ENCODE measurements at regions not wholly inside any gene's neighbourhood (a gene's known extent, or its start where the extent isn't known, plus 50 kb on each side); places are given as distances from the start of the nearest gene placed in this dataset.

DNA sequence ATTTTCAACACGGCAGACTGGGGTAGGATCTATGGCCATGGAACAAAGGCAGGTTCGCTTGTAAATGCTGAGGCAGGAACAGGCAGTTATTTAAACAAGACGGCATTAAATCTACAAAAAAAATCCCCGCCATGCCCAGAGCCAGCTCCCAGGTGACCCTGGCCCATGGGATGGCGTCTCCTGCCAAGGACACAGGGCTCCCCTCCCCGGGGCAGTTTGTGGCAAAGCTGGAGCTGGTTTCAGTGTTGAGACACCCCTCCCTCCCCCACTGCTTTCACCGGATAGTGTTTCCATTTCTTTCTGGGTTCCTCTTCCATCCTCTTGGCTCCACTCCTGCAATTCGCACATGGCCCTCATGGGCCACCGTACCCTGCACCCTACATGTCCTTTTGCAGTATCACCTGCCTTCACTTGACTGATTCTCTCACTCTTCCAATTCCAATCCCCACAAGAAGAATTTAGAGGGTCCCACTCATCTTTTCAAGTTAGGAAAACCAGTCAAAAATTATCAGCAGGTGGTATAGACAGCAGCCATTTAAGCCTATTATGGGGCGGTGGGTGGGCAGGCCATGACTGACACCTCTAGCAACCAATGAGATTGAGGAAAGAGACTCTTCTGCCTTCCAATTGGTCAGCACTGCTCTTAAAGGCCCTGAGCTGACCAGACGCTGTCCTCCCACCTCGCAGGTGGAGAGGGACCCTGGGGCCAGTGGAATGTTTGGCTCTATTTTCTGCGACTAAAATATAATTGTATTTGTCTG lies 52.0 kb downstream of the OLIG1 start:
- ATAC-seq: no peak
- intact Hi-C loops (cut with DNase I): no loop called here
- no peak overlapping the region for H3K4me3 ChIP-seq

DNA sequence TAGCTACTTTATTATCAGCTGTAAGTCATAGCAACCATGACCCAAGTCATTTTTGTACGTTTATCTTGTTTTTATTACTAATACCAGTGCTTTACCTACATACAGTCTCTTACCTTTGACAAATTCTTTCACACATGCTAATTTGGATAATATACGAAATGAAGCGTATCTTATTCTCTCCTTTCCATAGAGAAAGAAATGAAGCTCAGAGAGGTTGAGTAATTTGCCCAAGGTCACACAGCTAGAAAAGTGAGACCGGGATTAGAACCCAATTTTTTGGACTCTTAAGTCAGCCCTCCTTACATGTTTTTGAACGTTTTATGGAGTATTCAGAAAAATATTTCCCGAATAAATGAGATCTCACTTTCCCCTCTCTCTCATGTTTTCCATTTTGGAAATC lies 52.6 kb downstream of the OLIG1 start:
- no peak overlapping the region for H3K4me3 ChIP-seq
- H3K27ac ChIP-seq: no peak overlapping the region
- H3K9me3 ChIP-seq: no peaks in the 10 kb centered on the region
- H3K27me3 ChIP-seq: peaks cover 25% of the 10 kb centered on the region
- H3K4me1 ChIP-seq: peaks cover 5% of the 10 kb centered on the region
- no peak for DNase-seq
- TF ChIP-seq, protein P1, sequence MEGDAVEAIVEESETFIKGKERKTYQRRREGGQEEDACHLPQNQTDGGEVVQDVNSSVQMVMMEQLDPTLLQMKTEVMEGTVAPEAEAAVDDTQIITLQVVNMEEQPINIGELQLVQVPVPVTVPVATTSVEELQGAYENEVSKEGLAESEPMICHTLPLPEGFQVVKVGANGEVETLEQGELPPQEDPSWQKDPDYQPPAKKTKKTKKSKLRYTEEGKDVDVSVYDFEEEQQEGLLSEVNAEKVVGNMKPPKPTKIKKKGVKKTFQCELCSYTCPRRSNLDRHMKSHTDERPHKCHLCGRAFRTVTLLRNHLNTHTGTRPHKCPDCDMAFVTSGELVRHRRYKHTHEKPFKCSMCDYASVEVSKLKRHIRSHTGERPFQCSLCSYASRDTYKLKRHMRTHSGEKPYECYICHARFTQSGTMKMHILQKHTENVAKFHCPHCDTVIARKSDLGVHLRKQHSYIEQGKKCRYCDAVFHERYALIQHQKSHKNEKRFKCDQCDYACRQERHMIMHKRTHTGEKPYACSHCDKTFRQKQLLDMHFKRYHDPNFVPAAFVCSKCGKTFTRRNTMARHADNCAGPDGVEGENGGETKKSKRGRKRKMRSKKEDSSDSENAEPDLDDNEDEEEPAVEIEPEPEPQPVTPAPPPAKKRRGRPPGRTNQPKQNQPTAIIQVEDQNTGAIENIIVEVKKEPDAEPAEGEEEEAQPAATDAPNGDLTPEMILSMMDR (IDR thresholded peaks at IDR 0.05): no peak
- intact Hi-C loops (cut with DNase I): no loop called here
- no peak for ATAC-seq
- H3K36me3 ChIP-seq: no peaks in the 10 kb centered on the region

More for the DNA sequence above, 52.0 kb downstream of the OLIG1 start:
- H3K9me3 ChIP-seq: no peaks in the 10 kb centered on the region
- H3K27ac ChIP-seq: no peak overlapping the region
- H3K36me3 ChIP-seq: no peaks in the 10 kb centered on the region
- DNase-seq: no peak
- peaks cover under 1% of the 10 kb centered on the region for H3K4me1 ChIP-seq
- TF ChIP-seq, protein P1 (IDR thresholded peaks at IDR 0.05): no peak
- H3K27me3 ChIP-seq: peaks cover 19% of the 10 kb centered on the region

DNA sequence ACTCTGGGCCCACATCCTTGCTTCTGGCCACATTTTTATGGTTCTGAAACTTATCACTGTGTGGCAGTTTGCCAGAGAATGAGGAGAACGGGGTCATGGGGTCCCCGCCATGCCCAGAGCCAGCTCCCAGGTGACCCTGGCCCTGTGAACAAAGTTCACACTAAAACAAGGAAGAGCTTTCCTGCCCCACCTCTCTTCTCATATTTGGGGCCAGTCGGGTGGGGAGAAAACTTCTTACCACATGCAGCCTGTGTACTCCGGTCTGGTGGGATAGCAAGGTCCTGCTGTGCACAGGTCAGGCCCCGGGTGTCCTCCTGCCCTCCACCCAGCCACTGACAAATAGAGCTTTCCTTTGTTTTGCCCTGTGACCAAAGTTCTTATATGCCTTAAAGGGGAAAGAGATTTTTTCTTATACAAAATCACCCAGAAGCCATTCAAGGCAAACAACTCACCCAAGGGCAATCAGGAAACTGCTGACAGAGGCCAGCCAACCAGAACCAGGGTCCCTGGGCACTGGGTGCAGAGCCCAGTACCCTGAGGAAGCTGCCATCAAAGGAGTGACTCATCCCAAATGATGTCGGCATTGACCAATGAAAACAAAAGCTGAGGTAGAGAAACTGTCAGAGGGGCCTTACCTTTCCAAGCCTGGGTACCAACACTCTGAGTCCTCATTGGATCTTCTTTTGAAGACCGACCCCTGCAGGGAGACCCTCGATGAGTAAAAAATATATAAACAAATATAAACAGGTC lies 53.6 kb downstream of the OLIG1 start:
- intact Hi-C loops (cut with DNase I): no loop called here
- Histone ChIP-seq H3K27ac (no peak overlapping the region), H3K36me3 (no peaks in the 10 kb centered on the region), H3K9me3 (no peaks in the 10 kb centered on the region), H3K4me1 (peaks cover 5% of the 10 kb centered on the region), H3K4me3 (no peak overlapping the region), H3K27me3 (peaks cover 28% of the 10 kb centered on the region)
- TF ChIP-seq, protein P1 (IDR thresholded peaks at IDR 0.05): no peak
- ATAC-seq (no peak), DNase-seq (no peak)

DNA sequence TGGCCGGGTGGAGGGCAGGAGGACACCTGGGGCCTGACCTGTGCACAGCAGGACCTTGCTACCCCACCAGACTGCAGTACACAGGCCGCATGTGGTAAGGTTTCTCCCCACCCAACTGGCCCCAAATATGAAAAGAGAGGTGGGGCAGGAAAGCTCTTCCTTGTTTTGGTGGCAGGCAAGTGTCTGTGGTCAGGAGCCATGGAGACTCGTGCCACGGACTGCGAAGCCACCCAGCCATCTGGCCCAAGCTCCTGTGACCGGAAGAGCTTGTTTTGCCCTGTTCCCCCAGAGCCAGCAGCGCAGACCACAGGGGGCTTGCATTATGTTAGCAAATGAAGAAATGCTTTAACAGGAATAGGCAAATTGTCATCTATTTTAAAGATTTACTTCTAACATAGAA lies 54.9 kb downstream of the OLIG1 start:
- intact Hi-C loops (cut with DNase I): no loop called here
- Histone ChIP-seq H3K36me3 (no peaks in the 10 kb centered on the region), H3K27me3 (peaks cover 28% of the 10 kb centered on the region), H3K9me3 (no peaks in the 10 kb centered on the region), H3K27ac (no peak overlapping the region), H3K4me3 (no peak overlapping the region), H3K4me1 (peaks cover 5% of the 10 kb centered on the region)
- DNase-seq: no peak
- ATAC-seq: no peak
- TF ChIP-seq, protein P1 (IDR thresholded peaks at IDR 0.05): no peak

DNA sequence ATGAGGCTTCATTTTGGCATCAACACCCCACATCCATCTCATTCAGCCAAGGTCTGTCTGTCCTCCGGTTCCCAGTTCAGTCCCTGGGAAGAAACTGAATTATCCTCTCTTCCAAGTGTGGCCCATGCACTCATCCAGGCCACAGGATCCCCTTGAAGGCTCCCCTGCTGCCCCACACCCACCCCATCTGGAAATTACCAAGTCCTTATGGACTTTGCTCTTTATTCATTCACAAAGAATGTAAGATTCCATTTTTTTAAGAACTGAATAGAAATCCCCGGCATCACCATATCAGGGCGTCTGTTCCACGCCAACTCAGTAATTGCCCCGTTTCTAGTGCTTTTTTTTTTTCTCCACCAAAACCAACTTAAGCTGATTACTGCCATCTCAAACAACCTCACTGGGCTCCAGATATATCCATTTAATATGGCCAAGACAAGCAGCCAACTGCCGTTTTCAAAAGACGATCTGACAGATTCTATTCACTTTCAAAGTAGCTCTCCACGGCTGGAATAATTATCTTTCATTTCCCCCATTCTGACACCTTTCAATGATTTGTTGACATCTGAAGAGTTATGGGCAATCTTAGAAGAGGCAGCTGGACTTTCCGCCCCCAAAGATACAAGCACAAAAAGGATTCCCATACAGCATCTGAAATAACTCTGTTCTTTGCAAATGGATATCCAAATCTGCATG lies 55.9 kb downstream of the OLIG1 start:
- Histone ChIP-seq H3K36me3 (no peaks in the 10 kb centered on the region), H3K27me3 (peaks cover 29% of the 10 kb centered on the region), H3K4me1 (peaks cover 5% of the 10 kb centered on the region), H3K27ac (no peak overlapping the region), H3K4me3 (no peak overlapping the region), H3K9me3 (no peaks in the 10 kb centered on the region)
- TF ChIP-seq, protein P1 (IDR thresholded peaks at IDR 0.05): no peak
- no peak for DNase-seq
- ATAC-seq: no peak
- intact Hi-C loops (cut with DNase I): no loop called here
